HEK293T (cell line): ENCODE measurements at regions not wholly inside any gene's neighbourhood (a gene's known extent, or its start where the extent isn't known, plus 50 kb on each side); places are given as distances from the start of the nearest gene placed in this dataset.
"Not testable (repeated sequence)": the region's sequence is repeated elsewhere in the genome, so short reads cannot be mapped to it uniquely, and the experiment has no call there.

Source experiments
- CTCF ChIA-PET: fragments of 350-600 bp; formaldehyde crosslinking; extraction: SDS; loops from one replicate; lab custom pipeline; 2021; ENCODE audit warnings: antibody characterized with exemption, inconsistent platforms; lab: Yijun Ruan, JAX
- POLR2A ChIA-PET: fragments of 350-600 bp; formaldehyde crosslinking; extraction: SDS; loops from one replicate; lab custom pipeline; 2020; ENCODE audit warnings: antibody characterized with exemption, inconsistent platforms; lab: Yijun Ruan, JAX
- DNase-seq: peaks from one replicate; pipeline ENCODE4 v3.0.0; 2012; ENCODE audit warnings: mixed read lengths; ENCODE audit errors: extremely low spot score
- ARNT ChIP-seq: fragments of 450-650 bp; IDR thresholded peaks from 2 replicates; pipeline ENCODE4 v1.6.1; 2017; ENCODE audit warnings: mild to moderate bottlenecking
- BHLHE40 ChIP-seq: fragments of 450-650 bp; IDR thresholded peaks from 2 replicates; pipeline ENCODE4 v1.6.1; 2016; ENCODE audit warnings: mild to moderate bottlenecking, moderate library complexity, borderline replicate concordance
- CTBP1 ChIP-seq: fragments of 450-650 bp; IDR thresholded peaks from 2 replicates; pipeline ENCODE4 v1.6.1; 2016; ENCODE audit warnings: borderline replicate concordance
- ELF4 ChIP-seq: fragments of 450-650 bp; IDR thresholded peaks from 2 replicates; pipeline ENCODE4 v1.6.1; 2017; ENCODE audit warnings: antibody characterized with exemption
- FOXA1 ChIP-seq: fragments of 450-650 bp; IDR thresholded peaks from 2 replicates; pipeline ENCODE4 v1.6.1; 2016; ENCODE audit warnings: mild to moderate bottlenecking
- FOXK2 ChIP-seq: fragments of 450-650 bp; IDR thresholded peaks from 2 replicates; pipeline ENCODE4 v1.6.1; 2016; ENCODE audit warnings: mild to moderate bottlenecking
- FOXM1 ChIP-seq: fragments of 450-650 bp; IDR thresholded peaks from 2 replicates; pipeline ENCODE4 v1.6.1; 2017; ENCODE audit warnings: mild to moderate bottlenecking, borderline replicate concordance
- HDGF ChIP-seq: fragments of 450-650 bp; IDR thresholded peaks from 2 replicates; pipeline ENCODE4 v1.6.1; 2017; ENCODE audit warnings: antibody characterized with exemption, borderline replicate concordance
- L3MBTL2 ChIP-seq: fragments of 450-650 bp; conservative IDR thresholded peaks from 2 replicates; pipeline ENCODE4 v1.6.1; 2016; ENCODE audit warnings: mild to moderate bottlenecking
- LEF1 ChIP-seq: fragments of 450-650 bp; IDR thresholded peaks from 2 replicates; pipeline ENCODE4 v1.6.1; 2017; ENCODE audit warnings: mild to moderate bottlenecking, borderline replicate concordance
- NFRKB ChIP-seq: fragments of 450-650 bp; IDR thresholded peaks from 2 replicates; pipeline ENCODE4 v1.6.1; 2016; ENCODE audit warnings: mild to moderate bottlenecking, moderate library complexity
- PKNOX1 ChIP-seq: fragments of 450-650 bp; IDR thresholded peaks from 2 replicates; pipeline ENCODE4 v1.6.1; 2016
- SP1 ChIP-seq: fragments of 450-650 bp; IDR thresholded peaks from 2 replicates; pipeline ENCODE4 v1.6.1; 2017
- SUZ12 ChIP-seq: fragments of 450-650 bp; IDR thresholded peaks from 2 replicates; pipeline ENCODE4 v1.6.1; 2016; ENCODE audit warnings: mild to moderate bottlenecking
- TARDBP ChIP-seq: fragments of 450-650 bp; IDR thresholded peaks from 2 replicates; pipeline ENCODE4 v1.6.1; 2016
- ZNF384 ChIP-seq: fragments of 450-650 bp; IDR thresholded peaks from 2 replicates; pipeline ENCODE4 v1.6.1; 2016

DNA sequence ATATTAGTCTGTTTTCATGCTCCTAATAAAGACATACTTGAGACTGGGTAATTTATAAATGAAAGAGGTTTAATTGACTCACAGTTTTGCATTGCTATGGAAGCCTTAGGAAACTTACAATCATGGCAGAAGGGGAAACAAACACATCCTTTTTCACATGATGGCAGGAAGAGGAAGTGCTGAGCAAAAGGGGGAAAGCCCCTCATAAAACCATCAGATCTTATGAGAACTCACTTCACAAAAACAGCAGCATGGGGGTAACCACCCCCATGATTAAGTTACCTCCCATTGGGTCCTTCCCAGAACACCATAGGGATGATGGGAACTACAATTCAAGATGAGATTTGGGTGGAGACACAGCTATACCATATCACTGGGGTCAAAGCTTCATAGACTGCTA, 254.2 kb downstream of the ERMARD start:
- CTCF ChIA-PET: no interaction called here
- no peak for TF ChIP-seq L3MBTL2
- no peak for TF ChIP-seq HDGF
- TF ChIP-seq BHLHE40: no peak
- no peak for TF ChIP-seq FOXK2
- TF ChIP-seq CTBP1: no peak
- TF ChIP-seq FOXA1: no peak
- TF ChIP-seq NFRKB: no peak
- no peak for TF ChIP-seq PKNOX1
- no peak for TF ChIP-seq LEF1
- TF ChIP-seq ARNT: no peak
- TF ChIP-seq ELF4: no peak
- no peak for TF ChIP-seq FOXM1
- no peak for TF ChIP-seq SUZ12
- no peak for TF ChIP-seq ZNF384
- TF ChIP-seq SP1: no peak
- no peak for TF ChIP-seq TARDBP
- no peak for DNase-seq
- POLR2A ChIA-PET: no interaction called here

GRCh38 chr6:170004585-170005210, 253.3 kb downstream of the ERMARD start:
- TF ChIP-seq ZNF384: no peak
- no peak for TF ChIP-seq FOXK2
- no peak for TF ChIP-seq HDGF
- no peak for TF ChIP-seq BHLHE40
- no peak for TF ChIP-seq FOXA1
- no peak for TF ChIP-seq PKNOX1
- no peak for TF ChIP-seq L3MBTL2
- TF ChIP-seq FOXM1: no peak
- TF ChIP-seq LEF1: no peak
- TF ChIP-seq ARNT: no peak
- TF ChIP-seq ELF4: no peak
- no peak for TF ChIP-seq NFRKB
- TF ChIP-seq TARDBP: no peak
- TF ChIP-seq CTBP1: no peak
- TF ChIP-seq SUZ12: no peak
- no peak for TF ChIP-seq SP1
- ChIA-PET POLR2A (no interaction called here), CTCF (no interaction called here)
- no peak for DNase-seq

DNA sequence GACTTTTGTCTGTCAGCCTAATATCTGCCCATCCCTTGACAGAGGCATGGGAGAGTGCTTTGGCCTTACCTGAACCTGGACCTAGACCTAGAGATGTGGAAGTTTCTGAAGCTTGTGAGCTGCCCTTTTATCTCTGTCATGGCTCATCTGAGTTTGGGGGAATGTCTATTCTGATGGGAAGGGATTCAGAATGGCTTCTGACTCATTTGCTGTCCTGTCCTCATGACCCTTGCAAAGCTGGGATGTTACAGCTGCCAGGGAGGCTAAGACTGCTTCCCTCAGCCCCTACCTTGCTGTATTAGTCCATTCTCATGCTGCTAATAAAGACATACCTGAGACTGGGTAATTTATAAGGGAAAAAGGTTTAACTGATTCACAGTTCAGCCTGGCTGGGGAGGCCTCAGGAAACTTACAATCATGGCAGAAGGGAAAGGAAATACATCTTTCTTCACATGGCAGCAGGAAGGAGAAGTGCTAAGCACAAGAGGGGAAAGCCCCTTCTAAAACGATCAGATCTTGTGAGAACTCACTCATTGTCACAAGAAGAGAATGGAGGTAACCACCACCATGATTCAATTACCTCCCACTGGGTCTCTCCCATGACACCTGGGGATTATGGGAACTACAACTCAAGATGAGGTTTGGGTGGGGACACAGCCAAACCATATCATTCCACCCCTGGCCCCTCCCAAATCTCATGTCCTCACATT, 252.2 kb downstream of the ERMARD start:
- POLR2A ChIA-PET: no interaction called here
- CTCF ChIA-PET: no interaction called here

DNA sequence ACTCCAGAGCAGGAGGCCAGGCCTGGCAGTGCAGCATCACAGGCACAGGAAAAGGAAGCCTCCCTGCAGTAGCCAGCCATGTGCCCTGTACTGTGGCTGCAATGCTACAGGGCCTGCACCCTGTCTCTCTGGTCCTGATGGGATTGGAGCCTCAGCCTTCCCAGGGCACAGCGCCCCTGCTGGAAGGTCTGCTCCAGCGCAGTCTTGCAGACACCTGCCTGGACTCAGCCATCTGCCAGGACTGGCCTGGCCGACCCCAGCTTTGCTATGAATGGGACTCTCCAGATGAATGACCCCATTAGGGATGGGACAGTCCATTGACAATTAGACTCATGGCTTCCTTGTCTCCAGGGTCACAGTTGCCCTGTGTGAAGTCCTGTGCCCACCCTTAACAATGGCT, 251.6 kb downstream of the ERMARD start:
- CTCF ChIA-PET: no interaction called here
- DNase-seq: no peak
- POLR2A ChIA-PET: no interaction called here
- TF ChIP-seq CTBP1 (no peak), FOXA1 (no peak), L3MBTL2 (no peak), ZNF384 (no peak), SP1 (no peak), NFRKB (no peak), ELF4 (no peak), BHLHE40 (no peak), LEF1 (no peak), TARDBP (no peak), HDGF (no peak)

More for the DNA sequence above, 252.2 kb downstream of the ERMARD start:
- no peak for DNase-seq
- TF ChIP-seq ARNT (no peak), HDGF (no peak), FOXA1 (no peak), BHLHE40 (no peak), ZNF384 (no peak)

DNA sequence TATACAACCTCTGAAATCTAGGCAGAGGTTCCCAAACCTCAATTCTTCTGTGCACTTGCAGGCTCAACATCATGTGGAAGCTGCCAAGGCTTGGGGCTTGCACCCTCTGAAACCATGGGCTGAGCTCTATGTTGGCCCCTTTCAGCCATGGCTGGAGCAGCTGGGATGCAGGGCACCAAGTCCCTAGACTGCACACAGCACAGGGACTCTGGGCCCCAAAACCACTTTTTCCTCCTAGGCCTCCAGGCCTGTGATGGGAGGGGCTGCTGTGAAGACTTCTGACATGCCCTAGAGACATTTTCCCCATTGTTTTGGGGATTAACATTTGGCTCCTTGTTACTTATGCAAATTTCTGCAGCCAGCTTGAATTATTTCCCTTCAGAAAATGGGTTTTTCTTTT, 250.4 kb downstream of the ERMARD start:
- CTCF ChIA-PET, DNase-seq, POLR2A ChIA-PET: not testable (repeated sequence)

- ChIA-PET POLR2A (no interaction called here), CTCF (no interaction called here)
These were observed 248.8 kb downstream of the ERMARD start for GRCh38 chr6:170000071-170000843.

More at GRCh38 chr6:170000071-170000843, 248.8 kb downstream of the ERMARD start:
- no peak for DNase-seq
- TF ChIP-seq FOXA1 (no peak), SP1 (no peak), FOXK2 (no peak), NFRKB (no peak), ELF4 (no peak), L3MBTL2 (no peak), FOXM1 (no peak), SUZ12 (no peak), PKNOX1 (no peak), LEF1 (no peak), TARDBP (no peak), CTBP1 (no peak), ZNF384 (no peak), BHLHE40 (no peak), ARNT (no peak), HDGF (no peak)
